DND-41 (cell line): ENCODE measurements at regions not wholly inside any gene's neighbourhood (a gene's known extent, or its start where the extent isn't known, plus 50 kb on each side); places are given as distances from the start of the nearest gene placed in this dataset.

ENCODE experiments used
- ATAC-seq: fragments of 200-7000 bp; cut with Tn5 transposase; 3 replicates; pipeline ENCODE4 v1.9.1; 2021; ENCODE audit warnings: low read depth; ENCODE audit not compliant: insufficient read depth
- DNase-seq: peaks from one replicate; pipeline ENCODE4 v3.0.0-alpha.2; 2020
- H2AFZ ChIP-seq: 2 replicates; pipeline ENCODE4 v1.6.0; 2012; ENCODE audit warnings: low read depth, low read length
- H3K27ac ChIP-seq: 2 replicates; pipeline ENCODE4 v1.5.1; 2012; ENCODE audit warnings: low read length, inconsistent platforms
- H3K27me3 ChIP-seq: fragments of 200-600 bp; sonication (generic); 2 replicates; pipeline ENCODE4 v1.6.0; 2012; ENCODE audit warnings: low read length, mild to moderate bottlenecking, inconsistent platforms; ENCODE audit not compliant: insufficient read depth, poor library complexity
- H3K36me3 ChIP-seq: 2 replicates; pipeline ENCODE4 v1.5.1; 2012; ENCODE audit warnings: low read length, inconsistent platforms; ENCODE audit not compliant: insufficient read depth
- H3K4me1 ChIP-seq: 2 replicates; pipeline ENCODE4 v1.5.1; 2012; ENCODE audit warnings: mild to moderate bottlenecking, low read length; ENCODE audit not compliant: insufficient read depth
- H3K4me2 ChIP-seq: 2 replicates; pipeline ENCODE4 v1.6.0; 2012; ENCODE audit warnings: mild to moderate bottlenecking, moderate library complexity, low read length, inconsistent platforms; ENCODE audit not compliant: insufficient read depth
- H3K4me3 ChIP-seq, 2 experiments: fragments of 200-600 bp in 1 of 2; shearing (Covaris generic) in 1 of 2; 2 replicates each; pipeline ENCODE4 v1.5.1; 2012 to 2016; ENCODE audit warnings: inconsistent platforms in 2 of 2, low read length in 2 of 2, mild to moderate bottlenecking in 2 of 2, low read depth in 1 of 2, moderate library complexity in 1 of 2
- H3K79me2 ChIP-seq: 2 replicates; pipeline ENCODE4 v1.6.0; 2012; ENCODE audit warnings: low read length, inconsistent platforms; ENCODE audit not compliant: insufficient read depth
- H3K9ac ChIP-seq: 2 replicates; pipeline ENCODE4 v1.6.0; 2012; ENCODE audit warnings: low read depth, mild to moderate bottlenecking, inconsistent platforms, low read length, moderate library complexity
- H3K9me3 ChIP-seq: 2 replicates; pipeline ENCODE4 v1.5.1; 2012; ENCODE audit warnings: low read length, moderate library complexity, mild to moderate bottlenecking, inconsistent platforms; ENCODE audit not compliant: insufficient read depth, severe bottlenecking
- H4K20me1 ChIP-seq: 2 replicates; pipeline ENCODE4 v1.6.0; 2012; ENCODE audit warnings: low read length; ENCODE audit not compliant: insufficient read depth
- CTCF ChIP-seq: IDR thresholded peaks from 2 replicates; pipeline ENCODE4 v1.5.1; 2012; ENCODE audit warnings: borderline replicate concordance, low read length, moderate library complexity, mild to moderate bottlenecking; ENCODE audit not compliant: poor library complexity, severe bottlenecking; ENCODE audit errors: extremely low read depth
- EZH2 ChIP-seq: IDR thresholded peaks from 3 replicates; pipeline ENCODE4 v1.6.1; 2012; ENCODE audit warnings: borderline replicate concordance, low read depth, mild to moderate bottlenecking, moderate library complexity, low read length, inconsistent platforms; ENCODE audit not compliant: severe bottlenecking

GRCh38 chr9:80586786-80587330, 1015.1 kb downstream of the TLE4 start:
- H3K9me3 ChIP-seq, result no peaks in the 10 kb centered on the region
- H4K20me1 ChIP-seq, result no peaks in the 10 kb centered on the region
- no peak overlapping the region for H3K4me2 ChIP-seq
- H2AFZ ChIP-seq, result no peak overlapping the region
- H3K4me3 ChIP-seq, result no peak overlapping the region
- no peak for DNase-seq
- no peaks in the 10 kb centered on the region for H3K36me3 ChIP-seq
- no peak overlapping the region for H3K9ac ChIP-seq
- no peak overlapping the region for H3K27ac ChIP-seq
- no peaks in the 10 kb centered on the region for H3K27me3 ChIP-seq
- no peak for TF ChIP-seq CTCF
- TF ChIP-seq EZH2, result no peak
- no peak for ATAC-seq
- H3K79me2 ChIP-seq, result no peaks in the 10 kb centered on the region
- H3K4me1 ChIP-seq, result no peaks in the 10 kb centered on the region

- Histone ChIP-seq H3K27me3 (no peaks in the 10 kb centered on the region), H2AFZ (no peak overlapping the region), H3K9ac (no peak overlapping the region), H3K4me1 (peaks cover 6% of the 10 kb centered on the region; the same call in 1 of the 2 replicates), H3K9me3 (peaks cover 6% of the 10 kb centered on the region), H4K20me1 (no peaks in the 10 kb centered on the region), H3K27ac (no peak overlapping the region), H3K36me3 (no peaks in the 10 kb centered on the region), H3K4me3 (no peak overlapping the region), H3K79me2 (no peaks in the 10 kb centered on the region), H3K4me2 (no peak overlapping the region)
- ATAC-seq (no peak), DNase-seq (no peak)
- TF ChIP-seq CTCF (no peak), EZH2 (no peak)
Observed at GRCh38 chr9:80571953-80572352, 1000.2 kb downstream of the TLE4 start.

GRCh38 chr9:80569236-80569635, 997.5 kb downstream of the TLE4 start:
- ATAC-seq (no peak), DNase-seq (no peak)
- no peak overlapping the region for H2AFZ ChIP-seq
- no peak overlapping the region for H3K4me2 ChIP-seq
- H3K4me1 ChIP-seq, result peaks cover 6% of the 10 kb centered on the region; the same call in 1 of the 2 replicates
- no peak overlapping the region for H3K4me3 ChIP-seq
- no peak overlapping the region for H3K27ac ChIP-seq
- TF ChIP-seq EZH2, result no peak
- TF ChIP-seq CTCF, result no peak
- no peaks in the 10 kb centered on the region for H3K27me3 ChIP-seq
- no peaks in the 10 kb centered on the region for H4K20me1 ChIP-seq
- peaks cover 6% of the 10 kb centered on the region for H3K9me3 ChIP-seq
- no peaks in the 10 kb centered on the region for H3K79me2 ChIP-seq
- H3K36me3 ChIP-seq, result no peaks in the 10 kb centered on the region
- no peak overlapping the region for H3K9ac ChIP-seq

- no peak overlapping the region for H3K27ac ChIP-seq
- ATAC-seq (no peak), DNase-seq (no peak)
- no peak overlapping the region for H3K4me2 ChIP-seq
- no peaks in the 10 kb centered on the region for H3K4me1 ChIP-seq
- H2AFZ ChIP-seq, result no peak overlapping the region
- H3K4me3 ChIP-seq, result no peak overlapping the region
- H3K9me3 ChIP-seq, result no peaks in the 10 kb centered on the region
- no peaks in the 10 kb centered on the region for H3K27me3 ChIP-seq
- H3K79me2 ChIP-seq, result no peaks in the 10 kb centered on the region
- no peaks in the 10 kb centered on the region for H3K36me3 ChIP-seq
- TF ChIP-seq CTCF (no peak), EZH2 (no peak)
- H3K9ac ChIP-seq, result no peak overlapping the region
- H4K20me1 ChIP-seq, result no peaks in the 10 kb centered on the region
Observed at GRCh38 chr9:80561526-80561925, 989.8 kb downstream of the TLE4 start.
